ENCODE measurements at regions not wholly inside any gene's neighbourhood (a gene's known extent, or its start where the extent isn't known, plus 50 kb on each side); places are given as distances from the start of the nearest gene placed in this dataset.

DNA sequence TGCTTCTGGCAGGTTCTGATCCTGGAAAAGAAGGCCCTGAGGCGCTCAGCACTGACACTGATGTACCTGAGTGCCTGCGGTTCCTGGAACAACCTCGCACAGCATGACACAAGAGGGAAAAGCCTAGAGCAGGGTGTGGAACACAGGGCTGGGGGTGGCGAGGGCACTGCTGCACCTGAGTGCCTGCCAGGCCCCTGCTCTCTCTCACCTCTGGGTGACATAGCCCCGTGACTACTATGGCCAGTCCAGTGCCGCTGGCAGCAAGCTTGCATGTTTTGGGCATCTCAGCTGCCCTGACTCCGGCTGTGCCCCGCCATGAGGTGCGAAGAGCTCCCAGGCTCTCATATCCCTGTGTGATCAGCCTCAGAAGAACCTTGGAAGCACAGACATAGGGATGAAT is 825.2 kb upstream of the SALL3 start:
- TF ChIP-seq POLR2AphosphoS5 (IDR thresholded peaks at IDR 0.05; ENCODE audit: low read depth, low read length) (no peak), POLR2A (IDR thresholded peaks at IDR 0.05; ENCODE audit: low read depth, low read length) (no peak)

Measured in GM12892 (cell line).